ENCODE measurements at regions not wholly inside any gene's neighbourhood (a gene's known extent, or its start where the extent isn't known, plus 50 kb on each side); places are given as distances from the start of the nearest gene placed in this dataset.

DNA sequence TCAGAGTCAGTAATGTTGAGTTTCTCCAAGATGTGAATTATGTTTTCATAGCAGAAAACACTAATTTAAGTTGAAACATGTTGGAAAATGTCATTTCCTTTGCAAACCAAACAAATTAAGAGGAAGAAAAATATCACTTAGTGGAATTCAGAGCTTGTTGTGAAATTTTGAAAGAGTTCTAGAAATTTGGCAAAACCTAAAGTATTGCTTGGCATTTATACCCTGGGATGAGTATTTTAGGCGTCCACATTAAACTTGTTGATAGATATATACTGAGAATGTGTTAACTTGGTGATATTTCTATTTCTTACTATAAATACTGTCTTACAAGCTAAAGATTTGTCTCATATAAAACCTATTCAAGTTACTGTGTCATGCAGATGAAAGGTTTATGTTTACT lies 335.2 kb downstream of the NSUN3 start:
- no peaks in the 10 kb centered on the region for H3K36me3 ChIP-seq (ENCODE audit: control insufficient read depth in 1 of 2, insufficient read depth in 2 of 2, low read length in 2 of 2)
- no peak for ATAC-seq
- DNase-seq (ENCODE audit: low read depth, low spot score), result no peak
- intact Hi-C loops (cut with micrococcal nuclease), result no loop called here
- no peaks in the 10 kb centered on the region for H3K9me3 ChIP-seq (ENCODE audit: control insufficient read depth in 1 of 2, insufficient read depth in 1 of 2, low read depth in 1 of 2, low read length in 2 of 2)
- H3K9ac ChIP-seq (ENCODE audit: low read length), result no peak overlapping the region
- CTCF ChIA-PET, result no interaction called here
- RAD21 ChIA-PET (ENCODE audit: low non-redundant PET in 1 of 2, low total read pairs in 2 of 2, uncharacterized antibody in 2 of 2, unreplicated experiment in 2 of 2), result no interaction called here
- H3K4me2 ChIP-seq (ENCODE audit: low read length), result no peak overlapping the region
- no peaks in the 10 kb centered on the region for H3K27me3 ChIP-seq (ENCODE audit: insufficient read depth, low read length)
- no peaks in the 10 kb centered on the region for H3K4me1 ChIP-seq (ENCODE audit: control insufficient read depth in 1 of 2, insufficient read depth in 2 of 2, low read length in 2 of 2)
- no peak for TF ChIP-seq ZNF274 (IDR thresholded peaks at IDR 0.05; ENCODE audit: low read depth, low read length)
- TF ChIP-seq, protein P1, sequence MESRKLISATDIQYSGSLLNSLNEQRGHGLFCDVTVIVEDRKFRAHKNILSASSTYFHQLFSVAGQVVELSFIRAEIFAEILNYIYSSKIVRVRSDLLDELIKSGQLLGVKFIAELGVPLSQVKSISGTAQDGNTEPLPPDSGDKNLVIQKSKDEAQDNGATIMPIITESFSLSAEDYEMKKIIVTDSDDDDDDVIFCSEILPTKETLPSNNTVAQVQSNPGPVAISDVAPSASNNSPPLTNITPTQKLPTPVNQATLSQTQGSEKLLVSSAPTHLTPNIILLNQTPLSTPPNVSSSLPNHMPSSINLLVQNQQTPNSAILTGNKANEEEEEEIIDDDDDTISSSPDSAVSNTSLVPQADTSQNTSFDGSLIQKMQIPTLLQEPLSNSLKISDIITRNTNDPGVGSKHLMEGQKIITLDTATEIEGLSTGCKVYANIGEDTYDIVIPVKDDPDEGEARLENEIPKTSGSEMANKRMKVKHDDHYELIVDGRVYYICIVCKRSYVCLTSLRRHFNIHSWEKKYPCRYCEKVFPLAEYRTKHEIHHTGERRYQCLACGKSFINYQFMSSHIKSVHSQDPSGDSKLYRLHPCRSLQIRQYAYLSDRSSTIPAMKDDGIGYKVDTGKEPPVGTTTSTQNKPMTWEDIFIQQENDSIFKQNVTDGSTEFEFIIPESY (IDR thresholded peaks at IDR 0.05; ENCODE audit: extremely low read depth, insufficient replicate concordance, low read length), result no peak
- TF ChIP-seq EGR1 (IDR thresholded peaks at IDR 0.05; ENCODE audit: low read depth), result no peak
- TF ChIP-seq, protein P2, sequence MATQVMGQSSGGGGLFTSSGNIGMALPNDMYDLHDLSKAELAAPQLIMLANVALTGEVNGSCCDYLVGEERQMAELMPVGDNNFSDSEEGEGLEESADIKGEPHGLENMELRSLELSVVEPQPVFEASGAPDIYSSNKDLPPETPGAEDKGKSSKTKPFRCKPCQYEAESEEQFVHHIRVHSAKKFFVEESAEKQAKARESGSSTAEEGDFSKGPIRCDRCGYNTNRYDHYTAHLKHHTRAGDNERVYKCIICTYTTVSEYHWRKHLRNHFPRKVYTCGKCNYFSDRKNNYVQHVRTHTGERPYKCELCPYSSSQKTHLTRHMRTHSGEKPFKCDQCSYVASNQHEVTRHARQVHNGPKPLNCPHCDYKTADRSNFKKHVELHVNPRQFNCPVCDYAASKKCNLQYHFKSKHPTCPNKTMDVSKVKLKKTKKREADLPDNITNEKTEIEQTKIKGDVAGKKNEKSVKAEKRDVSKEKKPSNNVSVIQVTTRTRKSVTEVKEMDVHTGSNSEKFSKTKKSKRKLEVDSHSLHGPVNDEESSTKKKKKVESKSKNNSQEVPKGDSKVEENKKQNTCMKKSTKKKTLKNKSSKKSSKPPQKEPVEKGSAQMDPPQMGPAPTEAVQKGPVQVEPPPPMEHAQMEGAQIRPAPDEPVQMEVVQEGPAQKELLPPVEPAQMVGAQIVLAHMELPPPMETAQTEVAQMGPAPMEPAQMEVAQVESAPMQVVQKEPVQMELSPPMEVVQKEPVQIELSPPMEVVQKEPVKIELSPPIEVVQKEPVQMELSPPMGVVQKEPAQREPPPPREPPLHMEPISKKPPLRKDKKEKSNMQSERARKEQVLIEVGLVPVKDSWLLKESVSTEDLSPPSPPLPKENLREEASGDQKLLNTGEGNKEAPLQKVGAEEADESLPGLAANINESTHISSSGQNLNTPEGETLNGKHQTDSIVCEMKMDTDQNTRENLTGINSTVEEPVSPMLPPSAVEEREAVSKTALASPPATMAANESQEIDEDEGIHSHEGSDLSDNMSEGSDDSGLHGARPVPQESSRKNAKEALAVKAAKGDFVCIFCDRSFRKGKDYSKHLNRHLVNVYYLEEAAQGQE (IDR thresholded peaks at IDR 0.05; ENCODE audit: low read depth), result no peak
- TF ChIP-seq CEBPB (IDR thresholded peaks at IDR 0.05; ENCODE audit: low read depth), result no peak
- no peak for TF ChIP-seq ZFX (IDR thresholded peaks at IDR 0.05)
- TF ChIP-seq ELF1 (IDR thresholded peaks at IDR 0.05; ENCODE audit: borderline replicate concordance, low read depth), result no peak
- TF ChIP-seq FOSL1 (IDR thresholded peaks at IDR 0.05; ENCODE audit: low read depth), result no peak
- no peak for TF ChIP-seq YY1 (IDR thresholded peaks at IDR 0.05; ENCODE audit: extremely low read depth, insufficient replicate concordance, low read depth, low read length)
- no peak overlapping the region for H3K27ac ChIP-seq (ENCODE audit: low read depth, low read length)
- no peaks in the 10 kb centered on the region for H3K79me2 ChIP-seq (ENCODE audit: insufficient read depth, low read length)
- H3K4me3 ChIP-seq (replicated peaks in 1 of 2; ENCODE audit: low read depth in 1 of 2, low read length in 2 of 2), result no peak overlapping the region
- H2AFZ ChIP-seq (ENCODE audit: low read depth, low read length, poor library complexity, severe bottlenecking), result no peak overlapping the region
- BruUV-seq (replicated peaks), result no TSS peak
- POLR2A ChIA-PET, result no interaction called here
- H4K20me1 ChIP-seq (ENCODE audit: insufficient read depth), result no peaks in the 10 kb centered on the region
- no peaks in the 10 kb centered on the region for H3K9me2 ChIP-seq (ENCODE audit: insufficient read depth)
